CD4-positive, alpha-beta memory T cell (primary cell): ENCODE measurements at regions not wholly inside any gene's neighbourhood (a gene's known extent, or its start where the extent isn't known, plus 50 kb on each side); places are given as distances from the start of the nearest gene placed in this dataset.

Source experiments
- CTCF ChIA-PET: fragments of 350-600 bp; sonication (Branson Sonifier 250); formaldehyde crosslinking; loops from one replicate; lab custom pipeline; 2021; ENCODE audit warnings: inconsistent platforms; ENCODE audit not compliant: partially characterized antibody; lab: Charles Lee
- POLR2A ChIA-PET: fragments of 350-600 bp; sonication (Branson Sonifier 250); formaldehyde crosslinking; loops from one replicate; lab custom pipeline; 2021; ENCODE audit not compliant: partially characterized antibody; lab: Charles Lee
- DNase-seq, 5 donors: peaks; one replicate each; pipeline versions ENCODE4 v3.0.0 to v3.0.0-alpha.2; 2020 to 2022; ENCODE audit warnings: mixed read lengths in 1 of 5
- H3K27ac ChIP-seq: one replicate; pipeline ENCODE4 v1.7.0; 2013; ENCODE audit warnings: low read depth, low read length
- H3K27me3 ChIP-seq: 2 replicates; pipeline ENCODE4 v1.7.0; 2013; ENCODE audit warnings: mild to moderate bottlenecking, low read length, moderate library complexity; ENCODE audit not compliant: insufficient read depth
- H3K36me3 ChIP-seq: 2 replicates; pipeline ENCODE4 v1.7.0; 2013; ENCODE audit warnings: mild to moderate bottlenecking, low read length, moderate library complexity; ENCODE audit not compliant: insufficient read depth
- H3K4me1 ChIP-seq: 2 replicates; pipeline ENCODE4 v1.7.0; 2013; ENCODE audit warnings: mild to moderate bottlenecking, low read length, moderate library complexity; ENCODE audit not compliant: insufficient read depth
- H3K4me3 ChIP-seq, 2 donors: one replicate each; pipeline ENCODE4 v1.7.0; 2013; ENCODE audit warnings: low read length in 2 of 2, mild to moderate bottlenecking in 1 of 2
- H3K9me3 ChIP-seq, 2 donors: one replicate each; pipeline ENCODE4 v1.7.0; 2013; ENCODE audit warnings: low read length in 2 of 2, control low read depth in 1 of 2; ENCODE audit not compliant: control insufficient read depth in 1 of 2
- H3K27ac Mint-ChIP-seq, 7 donors: one replicate each; pipeline ENCODE4 v1.8.0; 2020 to 2021; ENCODE audit warnings: mixed read lengths in 7 of 7, mild to moderate bottlenecking in 6 of 7, inconsistent platforms in 3 of 7, moderate library complexity in 3 of 7
- H3K27me3 Mint-ChIP-seq, 2 donors: one replicate each; pipeline ENCODE4 v1.8.0; 2020 to 2021; ENCODE audit warnings: mixed read lengths in 2 of 2
- H3K36me3 Mint-ChIP-seq, 2 donors: one replicate each; pipeline ENCODE4 v1.8.0; 2020 to 2021; ENCODE audit warnings: mixed read lengths in 2 of 2, inconsistent platforms in 1 of 2, mild to moderate bottlenecking in 1 of 2
- H3K4me1 Mint-ChIP-seq, 4 donors: one replicate each; pipeline ENCODE4 v1.8.0; 2020 to 2021; ENCODE audit warnings: mixed read lengths in 4 of 4, mild to moderate bottlenecking in 1 of 4
- H3K4me3 Mint-ChIP-seq, 8 donors: one replicate each; pipeline ENCODE4 v1.8.0; 2020 to 2021; ENCODE audit warnings: mixed read lengths in 8 of 8, mild to moderate bottlenecking in 7 of 8, moderate library complexity in 6 of 8, inconsistent platforms in 3 of 8
- H3K9me3 Mint-ChIP-seq, 8 donors: one replicate each; pipeline ENCODE4 v1.8.0; 2020 to 2021; ENCODE audit warnings: mixed read lengths in 8 of 8, mild to moderate bottlenecking in 5 of 8, inconsistent platforms in 3 of 8, moderate library complexity in 1 of 8
- intact Hi-C: fragments of 100-400 bp; cut with micrococcal nuclease; formaldehyde crosslinking; loops from one replicate; pipeline ENCODE4 v1.15.1; 2023

- Mint-ChIP-seq H3K9me3 (peaks cover 0 to 4% (median 0%) of the 10 kb centered on the region in 8 donors), H3K27ac (peak overlapping the region in 3 of 7 donors; percentile 3 to 15 (median 9)), H3K36me3 (peaks cover 0 to 4% of the 10 kb centered on the region in 2 donors), H3K4me3 (no peak overlapping the region), H3K27me3 (no peaks in the 10 kb centered on the region), H3K4me1 (peaks cover 17 to 30% (median 22%) of the 10 kb centered on the region in 4 donors)
- intact Hi-C loops, result loop anchor here (10.0 kb wide), 2 partner anchors 585 to 715 kb away; partner anchors contain the start of genes ANKMY2, BZW2 and SNX13
- H3K4me3 ChIP-seq, result no peak overlapping the region
- no peaks in the 10 kb centered on the region for H3K36me3 ChIP-seq
- ChIA-PET CTCF (interaction anchor here (1.2 to 2.0 kb wide), 2 partner anchors 72 to 80 kb away, joined by 3 to 7 read pairs; no protein-coding TSS in a partner anchor), POLR2A (no interaction called here)
- no peak overlapping the region for H3K27ac ChIP-seq
- no peaks in the 10 kb centered on the region for H3K9me3 ChIP-seq
- no peak for DNase-seq
- H3K27me3 ChIP-seq, result no peaks in the 10 kb centered on the region
- peaks cover 23% of the 10 kb centered on the region for H3K4me1 ChIP-seq
Observed at GRCh38 chr7:17230099-17230807, 68.2 kb upstream of the AHR start.

GRCh38 chr7:17233603-17234002 lies 64.8 kb upstream of the AHR start:
- Histone ChIP-seq H3K27ac (peak overlapping the region; percentile 93), H3K4me1 (peaks cover 34% of the 10 kb centered on the region), H3K36me3 (no peaks in the 10 kb centered on the region), H3K9me3 (no peaks in the 10 kb centered on the region), H3K4me3 (peak overlapping the region; percentile 19 to 38), H3K27me3 (no peaks in the 10 kb centered on the region)
- DNase-seq, result no peak
- peaks cover 0 to 7% of the 10 kb centered on the region in 2 donors for H3K36me3 Mint-ChIP-seq
- H3K4me1 Mint-ChIP-seq, result peaks cover 32 to 51% (median 38%) of the 10 kb centered on the region in 4 donors
- H3K27me3 Mint-ChIP-seq, result no peaks in the 10 kb centered on the region
- peak overlapping the region; percentile 73 to 89 (median 84) for H3K4me3 Mint-ChIP-seq
- H3K27ac Mint-ChIP-seq, result peak overlapping the region; percentile 98 to 100 (median 99)
- peaks cover 0 to 6% (median under 1%) of the 10 kb centered on the region in 8 donors for H3K9me3 Mint-ChIP-seq
- CTCF ChIA-PET, result interaction anchor here (1.0 to 1.7 kb wide), 3 partner anchors 71 to 251 kb away, joined by 3 to 5 read pairs (median 4); no protein-coding TSS in a partner anchor
- POLR2A ChIA-PET, result interaction anchor here (0.6 to 3.6 kb wide), 4 partner anchors 65 to 90 kb away, joined by 3 to 38 read pairs (median 5); partner anchors contain the start of gene AHR
- intact Hi-C loops, result loop anchor here (1.0 to 10.0 kb wide), 6 partner anchors 65 to 813 kb away; partner anchors contain the start of genes AHR, ANKMY2, BZW2 and CRPPA

- Mint-ChIP-seq H3K36me3 (peaks cover 0 to 7% of the 10 kb centered on the region in 2 donors), H3K4me3 (peak overlapping the region; percentile 73 to 89 (median 84)), H3K27me3 (no peaks in the 10 kb centered on the region), H3K27ac (peak overlapping the region; percentile 98 to 100 (median 99)), H3K9me3 (peaks cover 0 to 6% (median under 1%) of the 10 kb centered on the region in 8 donors), H3K4me1 (peaks cover 32 to 51% (median 38%) of the 10 kb centered on the region in 4 donors)
- ChIA-PET POLR2A (interaction anchor here (1.1 to 3.6 kb wide), 3 partner anchors 64 to 91 kb away, joined by 4 to 38 read pairs (median 6); partner anchors contain the start of gene AHR), CTCF (interaction anchor here (1.4 to 1.7 kb wide), 2 partner anchors 70 to 225 kb away, joined by 3 to 4 read pairs; no protein-coding TSS in a partner anchor)
- intact Hi-C loops, result loop anchor here (1.0 to 10.0 kb wide), 6 partner anchors 64 to 813 kb away; partner anchors contain the start of genes AHR, ANKMY2, BZW2 and CRPPA
- peak in 2 of 5 donors; percentile 61 to 87 for DNase-seq
- no peaks in the 10 kb centered on the region for H3K9me3 ChIP-seq
- H3K27ac ChIP-seq, result peak overlapping the region; percentile 93
- H3K27me3 ChIP-seq, result no peaks in the 10 kb centered on the region
- H3K4me3 ChIP-seq, result peak overlapping the region; percentile 19 to 38
- H3K36me3 ChIP-seq, result no peaks in the 10 kb centered on the region
- peaks cover 34% of the 10 kb centered on the region for H3K4me1 ChIP-seq
Observed at GRCh38 chr7:17234030-17234397, 64.4 kb upstream of the AHR start.

GRCh38 chr7:17234398-17235031 lies 63.9 kb upstream of the AHR start:
- intact Hi-C loops, result loop anchor here (1.0 to 10.0 kb wide), 6 partner anchors 64 to 814 kb away; partner anchors contain the start of genes AHR, ANKMY2, BZW2 and CRPPA
- Histone ChIP-seq H3K4me3 (peak overlapping the region; percentile 8 to 19), H3K27ac (peak overlapping the region; percentile 93), H3K36me3 (no peaks in the 10 kb centered on the region), H3K9me3 (no peaks in the 10 kb centered on the region), H3K4me1 (peaks cover 34% of the 10 kb centered on the region), H3K27me3 (no peaks in the 10 kb centered on the region)
- H3K27ac Mint-ChIP-seq, result peak overlapping the region; percentile 98 to 100 (median 99)
- peak overlapping the region; percentile 73 to 89 (median 84) for H3K4me3 Mint-ChIP-seq
- H3K9me3 Mint-ChIP-seq, result peaks cover 0 to 6% (median under 1%) of the 10 kb centered on the region in 8 donors
- peak; percentile 84 to 92 (median 87) for DNase-seq
- peaks cover 32 to 51% (median 39%) of the 10 kb centered on the region in 4 donors for H3K4me1 Mint-ChIP-seq
- no peaks in the 10 kb centered on the region for H3K27me3 Mint-ChIP-seq
- ChIA-PET POLR2A (interaction anchor here (0.9 to 3.6 kb wide), 4 partner anchors 63 to 91 kb away, joined by 3 to 38 read pairs (median 4); partner anchors contain the start of gene AHR), CTCF (interaction anchor here (1.4 to 1.7 kb wide), 2 partner anchors 70 to 225 kb away, joined by 3 to 4 read pairs; no protein-coding TSS in a partner anchor)
- H3K36me3 Mint-ChIP-seq, result peaks cover 0 to 7% of the 10 kb centered on the region in 2 donors

GRCh38 chr7:17236171-17236570 lies 62.3 kb upstream of the AHR start:
- Mint-ChIP-seq H3K36me3 (peaks cover 0 to 6% of the 10 kb centered on the region in 2 donors), H3K9me3 (peaks cover 0 to 6% (median 0%) of the 10 kb centered on the region in 8 donors), H3K4me1 (peaks cover 32 to 51% (median 39%) of the 10 kb centered on the region in 4 donors), H3K27me3 (no peaks in the 10 kb centered on the region), H3K27ac (peak overlapping the region; percentile 83 to 100 (median 99)), H3K4me3 (peak overlapping the region in 4 of 8 donors; percentile 20 to 69 (median 41))
- Histone ChIP-seq H3K27ac (peak overlapping the region; percentile 93), H3K9me3 (no peaks in the 10 kb centered on the region), H3K36me3 (no peaks in the 10 kb centered on the region), H3K27me3 (no peaks in the 10 kb centered on the region), H3K4me3 (no peak overlapping the region), H3K4me1 (peaks cover 34% of the 10 kb centered on the region)
- ChIA-PET POLR2A (interaction anchor here (0.6 to 1.7 kb wide), 3 partner anchors 62 to 65 kb away, joined by 4 to 9 read pairs (median 5); partner anchors contain the start of gene AHR), CTCF (interaction anchor here (0.6 to 1.1 kb wide), 2 partner anchors 253 to 1248 kb away, joined by 3 read pairs; no protein-coding TSS in a partner anchor)
- intact Hi-C loops, result loop anchor here (2.0 to 10.0 kb wide), 3 partner anchors 21 to 709 kb away; partner anchors contain the start of genes ANKMY2, BZW2 and SNX13
- DNase-seq, result no peak

- Mint-ChIP-seq H3K4me3 (no peak overlapping the region), H3K27me3 (no peaks in the 10 kb centered on the region)
- POLR2A ChIA-PET, result interaction anchor here (1.7 kb wide), 1 partner anchor 65 kb away, joined by 5 read pairs; no protein-coding TSS in a partner anchor
Observed at GRCh38 chr7:17236603-17237002, 61.8 kb upstream of the AHR start.

More at GRCh38 chr7:17236603-17237002, 61.8 kb upstream of the AHR start:
- intact Hi-C loops, result loop anchor here (2.0 to 10.0 kb wide), 3 partner anchors 20 to 708 kb away; partner anchors contain the start of genes ANKMY2, BZW2 and SNX13
- H3K36me3 Mint-ChIP-seq, result peaks cover 0 to 6% of the 10 kb centered on the region in 2 donors
- H3K9me3 Mint-ChIP-seq, result peaks cover 0 to 6% (median 0%) of the 10 kb centered on the region in 8 donors
- no peak overlapping the region for H3K27ac ChIP-seq
- no peaks in the 10 kb centered on the region for H3K9me3 ChIP-seq
- no peaks in the 10 kb centered on the region for H3K36me3 ChIP-seq
- no peak for DNase-seq
- peak overlapping the region; percentile 39 to 100 (median 84) for H3K27ac Mint-ChIP-seq
- H3K4me3 ChIP-seq, result no peak overlapping the region
- H3K27me3 ChIP-seq, result no peaks in the 10 kb centered on the region
- peaks cover 32 to 51% (median 39%) of the 10 kb centered on the region in 4 donors for H3K4me1 Mint-ChIP-seq
- CTCF ChIA-PET, result no interaction called here
- H3K4me1 ChIP-seq, result peaks cover 34% of the 10 kb centered on the region
